C4-2B (cell line): ENCODE measurements at regions not wholly inside any gene's neighbourhood (a gene's known extent, or its start where the extent isn't known, plus 50 kb on each side); places are given as distances from the start of the nearest gene placed in this dataset.

Experiments
- H3K27ac ChIP-seq: fragments of 450-650 bp; 2 replicates; pipeline ENCODE4 v1.5.1; 2017
- ZFX ChIP-seq: fragments of 450-650 bp; IDR thresholded peaks from 2 replicates; pipeline ENCODE4 v1.6.1; 2017
- TF ChIP-seq, protein P1 (sequence below): fragments of 450-650 bp; conservative IDR thresholded peaks from 2 replicates; pipeline ENCODE4 v1.5.1; 2017; ENCODE audit warnings: mild to moderate bottlenecking

DNA sequence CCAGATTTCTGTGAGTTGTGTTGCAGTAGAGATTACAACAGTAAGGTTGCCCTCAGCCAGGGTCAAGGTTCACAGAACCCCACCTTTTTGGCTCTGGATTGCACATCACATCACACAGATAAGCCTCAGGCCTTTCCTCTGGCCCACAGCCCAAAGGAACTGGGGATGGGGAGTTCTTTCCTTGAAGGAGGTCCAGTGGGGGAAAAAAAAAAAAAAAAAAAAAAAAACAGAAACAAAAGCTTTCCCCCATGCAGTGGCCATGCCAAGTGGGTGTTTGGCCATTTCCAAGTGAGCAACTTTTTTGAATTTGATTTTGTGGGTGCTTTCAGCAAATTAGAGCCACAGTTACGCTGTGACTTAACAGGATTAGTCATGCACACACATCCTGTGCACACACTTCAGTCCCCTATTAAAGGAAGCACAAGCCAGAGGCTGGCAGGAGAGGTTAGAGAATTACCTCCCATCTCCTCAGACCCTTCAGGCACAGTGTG, 79.3 kb upstream of the NANOS1 start:
- TF ChIP-seq, protein P1, sequence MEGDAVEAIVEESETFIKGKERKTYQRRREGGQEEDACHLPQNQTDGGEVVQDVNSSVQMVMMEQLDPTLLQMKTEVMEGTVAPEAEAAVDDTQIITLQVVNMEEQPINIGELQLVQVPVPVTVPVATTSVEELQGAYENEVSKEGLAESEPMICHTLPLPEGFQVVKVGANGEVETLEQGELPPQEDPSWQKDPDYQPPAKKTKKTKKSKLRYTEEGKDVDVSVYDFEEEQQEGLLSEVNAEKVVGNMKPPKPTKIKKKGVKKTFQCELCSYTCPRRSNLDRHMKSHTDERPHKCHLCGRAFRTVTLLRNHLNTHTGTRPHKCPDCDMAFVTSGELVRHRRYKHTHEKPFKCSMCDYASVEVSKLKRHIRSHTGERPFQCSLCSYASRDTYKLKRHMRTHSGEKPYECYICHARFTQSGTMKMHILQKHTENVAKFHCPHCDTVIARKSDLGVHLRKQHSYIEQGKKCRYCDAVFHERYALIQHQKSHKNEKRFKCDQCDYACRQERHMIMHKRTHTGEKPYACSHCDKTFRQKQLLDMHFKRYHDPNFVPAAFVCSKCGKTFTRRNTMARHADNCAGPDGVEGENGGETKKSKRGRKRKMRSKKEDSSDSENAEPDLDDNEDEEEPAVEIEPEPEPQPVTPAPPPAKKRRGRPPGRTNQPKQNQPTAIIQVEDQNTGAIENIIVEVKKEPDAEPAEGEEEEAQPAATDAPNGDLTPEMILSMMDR, result no peak
- TF ChIP-seq ZFX, result no peak
- H3K27ac ChIP-seq, result no peak overlapping the region

DNA sequence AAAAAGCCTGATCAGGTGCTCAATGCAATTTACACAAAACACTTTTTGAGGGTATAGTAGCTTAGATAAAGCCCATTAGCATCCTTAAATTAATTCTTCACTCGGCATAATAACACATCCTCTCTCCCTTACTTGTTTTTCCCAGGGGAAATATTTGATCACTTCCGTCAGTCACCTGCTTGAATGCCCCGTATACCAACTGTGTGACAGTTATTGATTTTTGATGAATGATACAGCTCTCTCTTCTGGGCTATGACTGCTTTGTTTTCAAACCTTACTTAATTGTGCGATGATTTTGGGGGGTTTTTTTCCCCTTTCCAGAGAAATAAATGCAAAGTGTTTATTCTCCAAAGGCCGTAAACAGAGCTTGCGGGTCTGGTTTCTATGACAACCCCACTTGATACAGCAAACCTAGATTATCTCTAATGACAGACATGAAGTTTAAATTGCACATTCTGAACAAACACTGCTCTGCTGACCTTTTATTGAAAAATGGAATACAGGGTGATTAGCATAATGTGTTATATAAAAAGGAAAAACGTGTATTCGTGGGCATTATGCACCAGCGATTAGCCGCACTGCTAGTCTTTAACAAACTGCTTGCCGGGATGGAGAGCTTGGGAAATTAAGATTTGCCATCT, 78.4 kb upstream of the NANOS1 start:
- H3K27ac ChIP-seq, result no peak overlapping the region
- TF ChIP-seq, protein P1, result no peak
- TF ChIP-seq ZFX, result no peak

DNA sequence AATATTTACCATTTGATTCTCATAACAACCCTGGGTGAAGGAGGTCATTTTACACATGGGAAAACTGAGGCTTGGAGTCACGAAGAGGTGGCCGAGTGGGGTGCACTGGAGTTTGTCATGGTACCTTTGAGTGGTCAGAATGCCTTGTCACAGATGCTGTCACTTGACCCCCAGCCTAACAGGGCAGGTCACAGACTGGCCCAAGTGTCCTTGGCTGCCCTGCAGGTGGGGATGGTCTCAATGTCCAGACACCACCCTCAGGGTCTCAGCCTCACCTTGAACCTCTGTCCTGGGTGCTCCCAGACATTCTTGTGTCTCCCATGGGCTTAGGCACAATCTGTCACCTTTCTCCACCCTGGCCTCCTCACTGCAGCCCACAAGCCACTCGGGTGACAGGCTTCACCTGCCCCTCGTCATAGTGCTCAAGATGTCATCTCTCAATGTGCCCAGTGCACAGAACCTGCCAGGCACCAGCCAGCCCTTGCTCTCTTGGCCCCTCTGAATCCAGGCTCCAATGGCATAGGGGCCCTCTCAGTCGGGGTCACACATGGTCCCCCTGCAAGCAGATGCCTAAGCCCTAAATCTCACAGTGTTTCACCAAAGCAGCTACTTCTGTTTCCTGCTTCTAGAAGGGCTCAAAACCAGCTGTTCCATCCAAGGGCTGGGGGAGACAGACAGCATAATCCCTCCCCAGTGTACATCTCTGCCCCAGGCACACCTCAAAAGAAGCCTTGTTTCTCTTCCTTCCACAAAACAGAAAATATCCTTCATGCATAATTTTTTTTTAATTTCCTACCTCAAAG, 76.8 kb upstream of the NANOS1 start:
- no peak overlapping the region for H3K27ac ChIP-seq
- TF ChIP-seq, protein P1, result no peak
- TF ChIP-seq ZFX, result no peak

DNA sequence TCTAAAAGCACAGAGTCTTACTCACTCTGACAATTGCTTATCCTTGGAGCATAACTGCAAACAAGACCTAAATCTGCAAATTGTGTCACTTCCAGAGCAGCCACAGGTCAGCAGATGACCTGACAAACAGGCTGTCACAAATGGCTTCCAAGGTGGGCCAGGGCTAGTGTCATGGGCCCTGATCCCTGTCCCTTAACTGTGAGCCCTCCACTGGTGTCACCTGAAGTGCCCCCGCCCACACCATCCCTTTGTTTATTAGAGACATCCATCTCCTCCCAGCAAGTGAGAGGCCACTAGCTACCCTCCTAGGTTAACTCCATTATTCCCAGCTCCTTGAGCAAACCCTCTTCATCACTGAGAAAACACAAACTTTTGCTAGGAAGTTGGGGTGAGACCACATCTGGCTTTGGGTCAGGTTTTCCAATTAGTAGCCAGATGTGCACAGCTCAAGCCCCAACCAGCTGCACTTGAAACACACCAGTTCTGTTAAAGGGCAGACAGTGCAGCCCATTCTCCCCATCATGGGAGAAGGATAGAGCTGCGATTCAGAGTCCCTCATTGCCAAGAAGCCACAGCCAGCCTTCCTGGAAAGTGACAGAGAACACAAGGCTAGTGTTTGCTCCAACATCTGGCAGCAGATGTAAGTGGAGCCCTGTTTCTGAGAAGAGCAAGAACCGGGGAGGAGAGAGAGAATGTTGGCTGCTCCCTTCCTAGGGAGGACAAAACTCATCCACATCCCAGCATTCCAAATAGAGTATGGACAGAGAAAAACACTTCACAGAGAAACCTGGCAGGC, 75.7 kb upstream of the NANOS1 start:
- TF ChIP-seq, protein P1, result no peak
- TF ChIP-seq ZFX, result no peak
- no peak overlapping the region for H3K27ac ChIP-seq

DNA sequence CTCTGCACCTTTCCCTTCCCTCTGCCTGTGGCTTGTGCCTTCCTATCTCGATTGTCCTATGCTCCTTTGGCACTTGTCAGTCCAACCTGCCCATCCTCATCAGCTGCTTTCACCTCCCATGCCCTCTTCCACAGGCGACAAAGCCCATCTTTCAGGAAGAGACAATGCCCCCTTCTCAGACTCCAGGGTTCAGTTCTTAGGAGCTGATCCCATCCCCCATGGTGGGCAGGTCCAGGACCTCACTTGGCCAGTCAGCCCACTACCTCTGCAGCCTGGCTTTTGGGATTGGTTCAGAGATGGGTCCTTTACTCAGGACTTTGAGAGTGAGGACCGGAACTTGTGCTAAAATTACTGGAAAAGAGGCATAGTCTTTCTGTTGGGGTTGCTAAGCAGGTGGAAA, 74.0 kb upstream of the NANOS1 start:
- TF ChIP-seq ZFX, result no peak
- TF ChIP-seq, protein P1, result no peak
- H3K27ac ChIP-seq, result no peak overlapping the region

DNA sequence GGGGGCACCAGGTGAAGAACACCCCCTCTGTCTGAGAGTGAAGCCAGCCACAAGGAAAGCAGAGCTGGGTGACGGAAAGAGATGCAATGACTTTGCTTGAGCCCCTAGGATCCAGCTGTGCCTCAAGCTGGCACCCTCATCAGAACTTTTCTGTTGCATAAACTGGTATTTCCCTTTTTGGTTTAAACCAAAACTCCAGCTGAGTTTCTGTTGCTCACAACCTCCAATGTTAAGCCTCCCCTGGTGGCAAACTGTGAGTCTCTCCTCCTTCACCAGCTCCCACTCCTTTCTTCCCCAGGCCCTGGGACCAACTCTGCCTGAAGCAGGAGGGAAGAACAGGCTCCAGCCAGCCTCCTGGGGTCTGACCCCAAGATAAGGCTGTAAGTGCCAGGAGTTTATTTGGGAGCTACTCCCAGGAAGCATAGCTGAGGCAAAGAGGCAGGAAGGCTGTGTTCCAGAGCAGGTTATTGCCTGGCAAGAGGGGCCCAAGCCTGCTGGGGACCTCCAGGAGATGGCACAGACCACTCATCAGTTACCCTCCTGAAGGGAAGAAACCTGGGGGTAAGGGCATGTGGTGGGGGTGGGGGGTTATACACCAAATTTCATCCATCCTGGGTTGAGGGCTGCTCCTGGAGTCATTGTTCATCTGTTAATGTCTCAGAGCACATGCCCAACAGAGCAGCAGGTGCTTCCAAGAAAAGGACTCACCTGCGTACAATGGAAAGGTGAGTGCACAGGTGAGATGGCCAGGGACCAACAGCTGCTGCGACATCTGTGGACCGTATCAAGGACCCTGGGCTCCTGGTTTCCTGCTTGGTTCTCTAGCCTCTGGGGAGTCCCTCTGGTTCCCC, 73.3 kb upstream of the NANOS1 start:
- H3K27ac ChIP-seq, result no peak overlapping the region
- TF ChIP-seq, protein P1, result no peak
- no peak for TF ChIP-seq ZFX
